H1 (cell line): ENCODE measurements at regions not wholly inside any gene's neighbourhood (a gene's known extent, or its start where the extent isn't known, plus 50 kb on each side); places are given as distances from the start of the nearest gene placed in this dataset.

Source experiments
- CREB1 ChIP-seq: IDR thresholded peaks from 2 replicates; pipeline ENCODE4 v1.6.1; 2012; ENCODE audit warnings: inconsistent platforms
- CTBP2 ChIP-seq: IDR thresholded peaks from 2 replicates; pipeline ENCODE4 v1.7.0; 2011; ENCODE audit warnings: borderline replicate concordance, mild to moderate bottlenecking, moderate library complexity, mixed read lengths, low read length; ENCODE audit not compliant: insufficient read depth, insufficient read length
- CTCF ChIP-seq, 3 experiments: IDR thresholded peaks; 1 replicate in 2 of 3; 2 replicates in 1 of 3; pipeline versions ENCODE4 v1.5.1 to v1.6.1; 2011; ENCODE audit warnings: low read length in 3 of 3, mild to moderate bottlenecking in 3 of 3, inconsistent platforms in 2 of 3, low read depth in 1 of 3, moderate library complexity in 1 of 3; ENCODE audit not compliant: insufficient read depth in 1 of 3; ENCODE audit errors: control extremely low read depth in 1 of 3
- GTF2F1 ChIP-seq: IDR thresholded peaks from 2 replicates; pipeline ENCODE4 v1.6.1; 2012; ENCODE audit warnings: low read depth, low read length, improper control_type of control experiment, borderline replicate concordance
- POLR2A ChIP-seq, 2 experiments: IDR thresholded peaks; 1 replicate in 1 of 2; 2 replicates in 1 of 2; pipeline ENCODE4 v1.6.1; 2011; ENCODE audit warnings: low read depth in 2 of 2, low read length in 2 of 2, mild to moderate bottlenecking in 2 of 2; ENCODE audit errors: control extremely low read depth in 1 of 2

GRCh38 chr2:53437371-53437770 lies 330.2 kb upstream of the CHAC2 start (continued):
- TF ChIP-seq POLR2A (IDR thresholded peaks at IDR 0.05; ENCODE audit: control extremely low read depth in 1 of 2, low read depth in 2 of 2, low read length in 2 of 2) (no peak), CTBP2 (no peak), CREB1 (no peak), GTF2F1 (no peak), CTCF (IDR thresholded peaks at IDR 0.05; ENCODE audit: control extremely low read depth in 1 of 3, insufficient read depth in 1 of 3, low read depth in 1 of 3, low read length in 3 of 3) (no peak)
